Hypothalamus (tissue), 51 donors: ENCODE measurements at regions not wholly inside any gene's neighbourhood (a gene's known extent, or its start where the extent isn't known, plus 50 kb on each side); places are given as distances from the start of the nearest gene placed in this dataset.

Experiments used
- DNase-seq, 51 donors: peaks; one replicate each; lab custom pipeline; 2025; lab: John Stamatoyannopoulos, UW

GRCh38 chr14:82504894-82505293 is 971.2 kb upstream of the SEL1L start:
- DNase-seq, result no peak

DNA sequence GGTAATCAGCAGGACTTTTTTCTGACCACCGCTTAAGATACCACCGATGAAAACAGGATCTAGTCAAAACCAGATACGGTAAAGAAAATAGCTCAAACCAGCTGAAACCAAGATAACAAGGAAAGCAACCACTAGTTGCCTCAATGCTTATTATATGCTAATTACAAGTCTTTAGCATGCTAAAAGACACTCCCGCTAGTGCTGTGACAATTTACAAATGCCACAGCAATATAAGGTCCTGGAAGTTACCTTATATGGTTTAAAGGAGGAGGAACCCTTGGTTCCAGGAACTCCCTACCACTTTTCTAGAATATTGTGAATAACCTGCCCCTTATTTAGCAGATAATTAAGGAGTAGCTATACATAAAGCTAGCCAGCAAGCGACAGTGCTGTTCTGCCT is 976.4 kb upstream of the SEL1L start:
- no peak for DNase-seq

DNA sequence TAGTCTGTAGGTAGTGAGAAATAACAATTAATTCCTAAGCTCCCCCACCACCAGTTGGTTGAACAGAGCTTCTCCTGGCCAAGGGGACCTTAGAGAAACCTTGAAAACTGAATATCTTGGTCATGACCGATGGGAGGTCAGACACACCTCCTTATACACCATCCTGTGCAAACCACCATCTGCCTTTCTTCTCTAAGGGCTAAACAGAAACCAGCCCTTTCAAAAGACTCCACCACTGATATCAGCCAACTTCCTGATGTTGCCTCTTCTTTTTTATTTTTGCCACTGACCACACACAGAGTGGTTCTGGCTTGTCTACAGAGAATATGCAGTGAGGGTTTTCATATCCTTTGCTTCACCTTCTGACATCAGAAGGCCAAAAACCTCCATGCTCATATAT is 977.7 kb upstream of the SEL1L start:
- no peak for DNase-seq

DNA sequence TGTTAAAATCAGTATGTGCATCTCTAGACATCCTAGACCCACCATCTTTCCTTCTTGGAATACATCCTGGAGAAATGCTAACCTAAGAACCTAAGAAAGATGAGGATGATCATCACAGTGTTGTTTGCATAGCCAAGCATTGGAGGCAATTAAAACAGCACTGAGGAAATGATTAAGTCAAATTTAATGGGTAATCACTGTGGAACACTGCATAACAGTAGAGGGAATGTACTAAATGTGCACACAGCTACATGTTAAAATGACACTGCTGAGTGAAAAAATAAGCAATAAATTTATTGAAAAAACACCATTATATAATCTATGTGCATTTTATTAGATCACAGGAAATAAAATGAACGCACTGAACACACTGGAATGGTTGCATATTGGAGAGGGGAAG is 987.1 kb upstream of the SEL1L start:
- DNase-seq, result no peak

DNA sequence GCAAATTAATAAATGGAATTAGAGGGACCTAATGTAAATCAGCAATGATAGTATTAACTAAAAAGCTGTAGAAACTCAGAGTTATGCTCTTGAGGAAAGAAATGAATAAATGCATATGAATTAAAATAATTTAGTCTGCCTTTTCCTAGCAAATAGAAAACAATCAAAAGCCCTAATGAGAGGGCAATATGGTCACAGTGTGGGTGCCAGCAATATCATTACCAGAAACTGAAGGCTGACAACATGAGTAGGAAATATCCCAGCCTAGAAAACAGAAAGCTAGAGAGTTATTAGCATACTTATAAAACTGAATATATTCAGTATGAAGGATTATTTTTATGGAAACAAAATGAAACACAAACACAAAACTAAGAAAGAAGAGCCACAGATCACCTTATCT is 987.5 kb upstream of the SEL1L start:
- DNase-seq, result no peak

GRCh38 chr14:82528016-82528415 is 994.4 kb upstream of the SEL1L start:
- DNase-seq, result no peak

- DNase-seq, result no peak
These were observed 999.7 kb upstream of the SEL1L start for GRCh38 chr14:82533351-82533750.

- DNase-seq, result no peak
These were observed 1002.9 kb upstream of the SEL1L start for GRCh38 chr14:82536566-82536965.

DNA sequence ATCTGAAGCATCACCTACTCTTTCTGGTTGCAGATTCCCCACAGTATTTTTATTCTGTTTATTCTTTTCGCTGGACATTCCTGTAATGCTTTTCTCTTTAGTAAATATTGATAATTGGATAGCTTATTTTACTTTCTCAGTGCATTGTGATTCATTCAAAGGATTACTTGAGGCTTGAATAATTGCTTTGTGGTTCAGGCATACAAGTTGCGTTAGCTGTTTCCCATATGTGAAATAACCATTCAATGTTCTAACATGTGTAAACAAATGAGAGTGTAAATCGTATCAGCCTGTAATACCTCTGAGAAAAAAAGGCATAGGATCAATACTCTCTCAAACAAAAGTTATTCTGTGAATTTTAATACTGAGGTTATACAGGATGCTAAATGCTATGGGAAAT is 1004.2 kb upstream of the SEL1L start:
- DNase-seq, result no peak

DNA sequence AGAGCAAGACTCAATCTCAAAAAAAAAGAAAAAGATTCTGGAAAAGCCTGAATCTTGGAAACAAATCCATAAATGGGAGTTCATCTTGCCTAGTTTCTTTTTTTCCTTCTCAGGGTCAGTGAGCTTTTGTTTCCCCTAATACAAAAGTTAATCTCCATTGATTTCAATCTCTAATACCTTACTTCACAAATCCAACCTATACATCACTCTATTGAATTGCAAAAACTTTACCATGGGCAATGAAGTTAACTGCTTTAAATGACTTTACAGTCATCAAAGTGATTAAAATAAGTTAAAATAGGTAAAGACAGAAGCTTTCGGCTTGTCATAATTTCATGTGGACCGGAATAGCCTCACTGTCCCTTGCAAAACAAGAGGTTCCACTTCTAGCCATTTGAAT is 1012.7 kb upstream of the SEL1L start:
- no peak for DNase-seq

DNA sequence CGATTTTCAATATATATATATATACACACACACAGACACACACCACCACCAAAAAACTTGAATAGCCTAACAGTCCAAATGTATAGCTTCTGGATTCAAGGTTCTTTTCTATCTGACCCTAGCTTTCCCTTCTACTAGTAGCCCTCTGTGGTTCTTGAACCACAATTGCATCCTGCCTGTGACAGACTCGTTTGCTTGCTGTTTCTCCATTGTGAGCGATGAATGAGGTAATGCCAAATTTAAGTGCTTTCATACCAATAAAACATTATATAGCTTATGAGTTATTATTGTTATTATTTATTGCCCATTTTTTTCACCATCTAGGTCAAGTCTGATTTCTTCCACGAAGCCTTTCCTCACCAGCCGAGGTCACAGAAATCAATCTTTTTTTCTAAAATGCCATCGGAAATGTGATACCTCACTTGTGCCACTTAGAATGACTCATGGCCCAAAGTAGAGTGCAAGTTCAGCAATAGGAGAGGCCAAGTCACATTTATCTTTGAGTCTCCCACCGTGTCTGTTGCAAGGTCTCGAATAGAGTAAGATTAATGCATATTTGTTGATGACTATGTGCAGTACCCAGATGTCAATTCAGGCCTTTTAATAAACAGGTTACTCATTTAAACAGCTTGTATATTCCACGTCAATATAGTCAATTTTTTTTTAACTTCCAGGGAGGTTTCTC is 1015.8 kb upstream of the SEL1L start:
- no peak for DNase-seq

DNA sequence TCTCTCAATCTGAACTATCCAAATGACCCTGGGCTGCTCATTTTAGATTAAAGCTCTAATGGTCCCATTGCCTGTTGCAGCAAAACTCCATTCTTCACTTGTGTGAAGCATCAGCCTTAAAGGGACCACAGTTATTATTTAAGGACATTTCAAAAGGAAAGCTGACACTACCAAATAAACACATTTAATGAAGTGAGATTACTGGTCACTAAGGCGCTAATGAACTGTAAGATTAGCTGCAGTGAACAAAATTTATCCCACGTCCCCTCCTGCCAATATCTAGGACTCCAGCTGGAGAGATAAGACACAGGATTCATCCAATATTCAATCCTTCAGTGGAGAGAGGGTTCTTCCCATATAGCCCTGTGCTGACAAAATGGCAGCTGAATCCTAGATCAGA is 1029.2 kb upstream of the SEL1L start:
- no peak for DNase-seq

DNA sequence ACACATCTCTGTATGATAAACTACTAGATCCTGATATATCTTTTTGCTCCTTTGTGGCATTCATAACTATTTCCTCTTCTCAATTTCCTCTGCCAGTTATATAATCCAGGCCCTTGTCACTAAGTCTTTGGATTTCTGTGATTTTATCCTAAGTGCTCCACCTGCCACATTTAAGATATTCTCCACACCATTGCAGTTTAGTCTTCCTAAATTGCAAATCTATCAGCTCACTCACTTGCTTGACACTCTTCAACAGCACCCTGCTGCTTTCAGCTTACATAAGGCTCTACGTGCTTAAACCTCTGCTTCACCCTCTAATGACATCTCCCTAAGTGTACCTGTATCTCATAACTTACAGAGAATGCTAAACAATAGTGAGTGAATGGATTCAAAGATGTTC is 1032.2 kb upstream of the SEL1L start:
- DNase-seq, result no peak

- DNase-seq, result no peak
These were observed 1053.6 kb upstream of the SEL1L start for GRCh38 chr14:82587226-82587625.

GRCh38 chr14:82595466-82595865 is 1061.8 kb upstream of the SEL1L start:
- DNase-seq, result no peak

- DNase-seq, result no peak
These were observed 1069.1 kb upstream of the SEL1L start for GRCh38 chr14:82602794-82603193.

DNA sequence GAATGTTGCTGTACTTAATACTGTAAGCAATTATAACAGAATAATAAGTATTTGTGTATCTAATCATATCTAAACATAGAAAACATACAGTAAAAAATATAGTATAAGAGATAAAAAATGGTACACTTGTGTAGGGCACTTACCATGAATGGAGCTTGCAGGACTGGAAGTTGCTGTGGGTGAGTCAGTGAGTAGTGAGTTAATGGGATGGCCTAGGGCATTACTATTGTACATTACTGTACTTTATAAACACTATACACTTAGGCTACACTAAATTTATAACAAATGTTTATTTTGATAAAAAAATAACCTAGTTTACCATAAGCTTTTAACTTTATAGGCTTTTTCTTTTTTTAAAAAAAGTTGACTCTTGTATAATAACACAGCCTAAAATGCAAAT is 1071.2 kb upstream of the SEL1L start:
- DNase-seq, result no peak

GRCh38 chr14:82621881-82622450 is 1088.3 kb upstream of the SEL1L start:
- DNase-seq, result no peak

GRCh38 chr14:82626156-82627066 is 1092.8 kb upstream of the SEL1L start:
- DNase-seq, result peak in 2 of 51 donors; percentile 22 to 28

- DNase-seq, result no peak
These were observed 1102.3 kb upstream of the SEL1L start for GRCh38 chr14:82635915-82636314.

DNA sequence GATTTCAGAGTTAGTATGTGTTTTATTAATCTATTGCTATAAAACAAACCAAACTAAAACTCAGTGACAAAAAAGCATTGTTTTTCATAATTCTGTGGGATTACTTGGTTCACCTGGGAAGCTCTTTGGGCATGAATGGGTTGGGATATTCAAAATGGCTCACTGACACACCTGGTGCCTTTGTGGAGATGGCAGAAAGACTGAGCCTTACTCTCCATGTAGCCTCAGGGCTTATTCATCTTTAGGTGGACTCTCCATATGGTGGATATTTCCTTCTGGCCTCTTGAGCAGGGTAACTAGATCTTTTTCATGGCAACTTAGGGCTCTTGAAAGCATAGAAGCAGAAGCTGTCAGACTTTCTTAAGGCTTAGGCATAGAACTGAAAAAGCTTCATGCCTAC is 1102.8 kb upstream of the SEL1L start:
- DNase-seq, result no peak

DNA sequence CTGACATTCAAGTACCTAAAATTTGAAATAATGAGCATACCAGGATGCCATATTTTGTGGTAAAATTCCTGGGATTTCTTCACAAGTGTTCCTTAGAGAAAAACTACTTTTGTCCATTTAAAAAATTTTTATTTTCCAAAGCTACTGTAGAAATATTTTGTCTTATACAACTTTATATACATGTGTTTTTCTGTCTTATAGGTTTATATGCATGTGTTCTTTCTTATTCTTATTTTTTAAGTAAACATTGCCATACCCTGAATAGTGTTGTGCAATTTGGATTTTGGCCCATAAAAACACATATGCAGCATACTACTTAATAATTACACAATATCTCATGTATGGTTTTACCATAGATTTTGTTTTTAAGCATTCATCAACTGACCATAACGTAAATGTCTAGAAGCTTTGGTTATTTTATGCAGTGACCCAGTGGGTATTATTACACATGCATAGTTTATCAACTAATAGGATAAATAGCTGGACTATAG is 1107.4 kb upstream of the SEL1L start:
- no peak for DNase-seq
